H1 (cell line): ENCODE measurements at regions not wholly inside any gene's neighbourhood (a gene's known extent, or its start where the extent isn't known, plus 50 kb on each side); places are given as distances from the start of the nearest gene placed in this dataset.

ENCODE experiments used
- CTCF ChIA-PET: fragments of 300-600 bp; sonication (Branson Sonifier 250); formaldehyde crosslinking; loops from one replicate; lab custom pipeline; 2021; ENCODE audit not compliant: partially characterized antibody; lab: Charles Lee
- POLR2A ChIA-PET: fragments of 300-600 bp; sonication (Branson Sonifier 250); formaldehyde crosslinking; loops from one replicate; lab custom pipeline; 2021; ENCODE audit warnings: inconsistent platforms; ENCODE audit not compliant: partially characterized antibody; lab: Charles Lee
- DNase-seq, 2 experiments: peaks; one replicate each; pipeline versions ENCODE4 v3.0.0 to v3.0.0-alpha.2; 2010 to 2022; ENCODE audit warnings: low spot score in 2 of 2, low read depth in 1 of 2, mixed read lengths in 1 of 2
- FAIRE-seq: peaks from 2 replicates; lab custom pipeline; 2011; peaks lifted over from hg19 to GRCh38; lab: Jason Lieb, UNC
- H2AFZ ChIP-seq: 2 replicates; pipeline ENCODE4 v1.8.1; 2012; ENCODE audit warnings: low read length, inconsistent platforms
- H2AK5ac ChIP-seq: 2 replicates; pipeline ENCODE4 v1.6.1; 2013; ENCODE audit warnings: low read depth, low read length
- H2BK120ac ChIP-seq: replicated peaks from 2 replicates; pipeline ENCODE3; 2013; ENCODE audit warnings: low read depth, low read length, inconsistent platforms
- H2BK12ac ChIP-seq: 2 replicates; pipeline ENCODE4 v1.6.1; 2013; ENCODE audit warnings: low read depth, low read length
- H2BK15ac ChIP-seq: 2 replicates; pipeline ENCODE4 v1.6.1; 2013; ENCODE audit warnings: low read length
- H2BK20ac ChIP-seq: 2 replicates; pipeline ENCODE4 v1.6.1; 2013; ENCODE audit warnings: low read length
- H2BK5ac ChIP-seq: 2 replicates; pipeline ENCODE4 v1.6.1; 2013; ENCODE audit warnings: low read depth, low read length
- H3K14ac ChIP-seq: 2 replicates; pipeline ENCODE4 v1.6.1; 2013; ENCODE audit warnings: inconsistent platforms; ENCODE audit not compliant: insufficient read length
- H3K18ac ChIP-seq: 2 replicates; pipeline ENCODE4 v1.6.1; 2013; ENCODE audit warnings: low read length; ENCODE audit errors: extremely low read depth
- H3K23ac ChIP-seq: 2 replicates; pipeline ENCODE4 v1.6.1; 2013; ENCODE audit warnings: inconsistent platforms; ENCODE audit not compliant: insufficient read length
- H3K23me2 ChIP-seq: 2 replicates; pipeline ENCODE4 v1.6.1; 2013; ENCODE audit warnings: low read depth, low read length
- H3K27ac ChIP-seq: 2 replicates; pipeline ENCODE4 v1.6.1; 2011; ENCODE audit warnings: low read depth, low read length, inconsistent platforms
- H3K27me3 ChIP-seq, 4 experiments: replicated peaks in 1 of 4; 1 replicate in 1 of 4; 2 replicates in 3 of 4; pipeline versions ENCODE4 v1.6.1 to v1.8.1; 2011 to 2013; ENCODE audit warnings: low read length in 3 of 4, mild to moderate bottlenecking in 3 of 4, inconsistent platforms in 2 of 4, mixed read lengths in 2 of 4, moderate library complexity in 1 of 4; ENCODE audit not compliant: control insufficient read depth in 3 of 4, insufficient read depth in 3 of 4; ENCODE audit errors: extremely low read depth in 1 of 4
- H3K36me3 ChIP-seq, 4 experiments: 2 replicates each; pipeline versions ENCODE4 v1.6.1 to v1.8.1; 2011 to 2013; ENCODE audit warnings: mild to moderate bottlenecking in 4 of 4, low read length in 3 of 4, moderate library complexity in 2 of 4, control low read depth in 1 of 4, inconsistent platforms in 1 of 4; ENCODE audit not compliant: insufficient read depth in 4 of 4, control insufficient read depth in 2 of 4
- H3K4ac ChIP-seq: replicated peaks from 2 replicates; pipeline ENCODE3; 2013; ENCODE audit warnings: low read length, low read depth, mixed read lengths, inconsistent platforms; ENCODE audit not compliant: insufficient read length
- H3K4me1 ChIP-seq, 4 experiments: replicated peaks in 1 of 4; 1 replicate in 1 of 4; 2 replicates in 3 of 4; pipeline versions ENCODE4 v1.6.1 to v1.8.1; 2011 to 2013; ENCODE audit warnings: low read length in 3 of 4, inconsistent platforms in 2 of 4, mixed read lengths in 1 of 4; ENCODE audit not compliant: insufficient read depth in 4 of 4, control insufficient read depth in 3 of 4
- H3K4me2 ChIP-seq, 2 experiments: 2 replicates each; pipeline versions ENCODE4 v1.6.1 to v1.8.1; 2011 to 2013; ENCODE audit warnings: low read depth in 2 of 2, low read length in 2 of 2, control low read depth in 1 of 2, inconsistent platforms in 1 of 2, mild to moderate bottlenecking in 1 of 2; ENCODE audit not compliant: insufficient read depth in 1 of 2
- H3K4me3 ChIP-seq, 4 experiments: fragments of 200-600, 300-600 bp in 1 of 4; sonication (generic), shearing (Covaris generic), sonication (Bioruptor Twin) in 1 of 4; 2 replicates each; pipeline versions ENCODE4 v1.5.1 to v1.8.1; 2011 to 2016; ENCODE audit warnings: low read length in 4 of 4, low read depth in 3 of 4, control low read depth in 2 of 4, inconsistent platforms in 2 of 4, mild to moderate bottlenecking in 2 of 4, mixed read lengths in 1 of 4, moderate library complexity in 1 of 4; ENCODE audit not compliant: insufficient read depth in 2 of 4; ENCODE audit errors: extremely low read depth in 1 of 4
- H3K56ac ChIP-seq: replicated peaks from 2 replicates; pipeline ENCODE3; 2013; ENCODE audit warnings: low read depth, mild to moderate bottlenecking, mixed read lengths, low read length, inconsistent platforms; ENCODE audit not compliant: insufficient read length
- H3K79me1 ChIP-seq: 2 replicates; pipeline ENCODE4 v1.6.1; 2013; ENCODE audit warnings: low read depth, low read length, control low read depth
- H3K79me2 ChIP-seq, 2 experiments: 2 replicates each; pipeline versions ENCODE4 v1.6.1 to v1.8.1; 2012 to 2013; ENCODE audit warnings: low read length in 2 of 2, mild to moderate bottlenecking in 2 of 2, inconsistent platforms in 1 of 2; ENCODE audit not compliant: insufficient read depth in 2 of 2, control insufficient read depth in 1 of 2
- H3K9ac ChIP-seq, 4 experiments: replicated peaks in 1 of 4; 1 replicate in 1 of 4; 2 replicates in 3 of 4; pipeline versions ENCODE4 v1.6.1 to v1.8.1; 2011 to 2013; ENCODE audit warnings: low read depth in 3 of 4, low read length in 3 of 4, control low read depth in 2 of 4, mild to moderate bottlenecking in 2 of 4, moderate library complexity in 2 of 4, inconsistent platforms in 1 of 4; ENCODE audit errors: extremely low read depth in 1 of 4
- H3K9me3 ChIP-seq, 2 experiments: 2 replicates each; pipeline versions ENCODE4 v1.6.1 to v1.8.1; 2012 to 2013; ENCODE audit warnings: mild to moderate bottlenecking in 2 of 2, moderate library complexity in 2 of 2, control low read depth in 1 of 2, inconsistent platforms in 1 of 2, low read depth in 1 of 2, low read length in 1 of 2, mixed read lengths in 1 of 2; ENCODE audit not compliant: insufficient read depth in 2 of 2
- H4K20me1 ChIP-seq, 2 experiments: replicated peaks in 1 of 2; 2 replicates each; pipeline versions ENCODE3 to v1.8.1; 2011 to 2013; ENCODE audit warnings: inconsistent platforms in 2 of 2, low read length in 2 of 2, mild to moderate bottlenecking in 1 of 2; ENCODE audit not compliant: insufficient read depth in 2 of 2, control insufficient read depth in 1 of 2
- H4K5ac ChIP-seq: 2 replicates; pipeline ENCODE4 v1.6.1; 2013; ENCODE audit warnings: low read length, low read depth, mixed read lengths, inconsistent platforms; ENCODE audit not compliant: insufficient read length
- H4K8ac ChIP-seq: 2 replicates; pipeline ENCODE4 v1.8.0; 2013; ENCODE audit warnings: mild to moderate bottlenecking, moderate library complexity, low read length, inconsistent platforms; ENCODE audit not compliant: insufficient read depth; ENCODE audit errors: extremely low read depth
- H4K91ac ChIP-seq: replicated peaks from 2 replicates; pipeline ENCODE3; 2013; ENCODE audit warnings: low read length, mixed read lengths, inconsistent platforms; ENCODE audit not compliant: insufficient read length
- CHD1 ChIP-seq: IDR thresholded peaks from 2 replicates; pipeline ENCODE4 v1.6.1; 2012; ENCODE audit warnings: low read depth, low read length, improper control_type of control experiment
- CREB1 ChIP-seq: IDR thresholded peaks from 2 replicates; pipeline ENCODE4 v1.6.1; 2012; ENCODE audit warnings: inconsistent platforms
- KDM4A ChIP-seq: IDR thresholded peaks from one replicate; pipeline ENCODE4 v1.7.1; 2012; ENCODE audit warnings: low read depth, mild to moderate bottlenecking, moderate library complexity, low read length, inconsistent platforms; ENCODE audit not compliant: severe bottlenecking
- TAF7 ChIP-seq: optimal IDR thresholded peaks from 2 replicates; pipeline ENCODE3; 2011; ENCODE audit warnings: low read depth, mild to moderate bottlenecking, inconsistent platforms, low read length, moderate library complexity, borderline replicate concordance
- TEAD4 ChIP-seq: IDR thresholded peaks from 2 replicates; pipeline ENCODE4 v1.6.1; 2012; ENCODE audit warnings: low read depth, low read length, inconsistent platforms, mixed read lengths
- ZNF274 ChIP-seq: IDR thresholded peaks from 2 replicates; pipeline ENCODE4 v1.7.0; 2012; ENCODE audit warnings: low read length, borderline replicate concordance; ENCODE audit errors: extremely low read depth
- WGBS, 2 experiments: shearing (Covaris generic) in 1 of 2; methylation state at CpG; one replicate each; pipeline versions ENCODE4 v1.1.6 to v1.1.7; 2013 to 2015; ENCODE audit warnings: low lambda C conversion rate in 2 of 2, mixed read lengths in 2 of 2, inconsistent platforms in 1 of 2, low coverage in 1 of 2, missing lambda C conversion rate in 1 of 2; ENCODE audit not compliant: insufficient replicate concordance in 2 of 2, insufficient coverage in 1 of 2, insufficient read length in 1 of 2; ENCODE audit errors: extremely low coverage in 1 of 2, missing lambda C conversion rate in 1 of 2; 5-methylcytosine and 5-hydroxymethylcytosine counted together

- DNase-seq (no peak), FAIRE-seq (no peak)
- Histone ChIP-seq H3K36me3 (no peaks in the 10 kb centered on the region), H2BK5ac (no peak overlapping the region), H2BK12ac (no peak overlapping the region), H2BK20ac (no peak overlapping the region), H3K18ac (no peak overlapping the region), H2BK15ac (no peak overlapping the region), H3K9ac (no peak overlapping the region), H3K4me2 (no peak overlapping the region), H3K9me3 (no peaks in the 10 kb centered on the region), H3K27me3 (no peaks in the 10 kb centered on the region), H4K91ac (no peak overlapping the region), H2BK120ac (no peak overlapping the region), H3K4ac (no peak overlapping the region), H3K56ac (no peak overlapping the region), H2AFZ (no peak overlapping the region), H3K27ac (no peak overlapping the region), H3K23me2 (no peaks in the 10 kb centered on the region), H3K79me1 (peaks cover 7% of the 10 kb centered on the region; the same call in 1 of the 2 replicates), H4K8ac (no peak overlapping the region; the same call in 1 of the 2 replicates), H3K4me3 (no peak overlapping the region), H3K79me2 (no peaks in the 10 kb centered on the region; a peak in 1 of 4 replicates), H3K14ac (no peak overlapping the region), H3K23ac (no peak overlapping the region), H4K5ac (no peak overlapping the region), H4K20me1 (peaks cover 1 to 2% of the 10 kb centered on the region in 2 experiments), H3K4me1 (peaks cover 2 to 6% (median 4%) of the 10 kb centered on the region in 4 experiments; a peak in 6 of 7 replicates), H2AK5ac (no peak overlapping the region)
- POLR2A ChIA-PET = no interaction called here
- CTCF ChIA-PET = no interaction called here
- TF ChIP-seq TEAD4 (no peak), ZNF274 (no peak), CREB1 (no peak), KDM4A (no peak), TAF7 (no peak), CHD1 (no peak)
- WGBS, 2 experiments = 84% methylated on average over 13 of the region's 13 CpGs; no CpG with 5 or more reads in 1 of the 2 experiments
Observed at GRCh38 chr11:70573701-70574151, 175.4 kb downstream of the CTTN start.
